ENCODE measurements at regions not wholly inside any gene's neighbourhood (a gene's known extent, or its start where the extent isn't known, plus 50 kb on each side); places are given as distances from the start of the nearest gene placed in this dataset.
"Not testable (repeated sequence)": the region's sequence is repeated elsewhere in the genome, so short reads cannot be mapped to it uniquely, and the experiment has no call there.

- TF ChIP-seq CTCF (conservative IDR thresholded peaks at IDR 0.05; ENCODE audit: low read depth, low read length): no peak
- H3K4me3 ChIP-seq (ENCODE audit: low read depth, low read length): no peak overlapping the region
- no peak for DNase-seq (ENCODE audit: low read depth)
Measured at GRCh38 chr7:152911922-152912321, 152.4 kb downstream of the ACTR3B start.

- no peak overlapping the region for H3K4me3 ChIP-seq (ENCODE audit: low read depth, low read length)
- TF ChIP-seq CTCF (conservative IDR thresholded peaks at IDR 0.05; ENCODE audit: low read depth, low read length): no peak
- no peak for DNase-seq (ENCODE audit: low read depth)
Measured at GRCh38 chr7:152912511-152912910, 153.0 kb downstream of the ACTR3B start.

- H3K4me3 ChIP-seq (ENCODE audit: low read depth, low read length): no peak overlapping the region
- TF ChIP-seq CTCF (conservative IDR thresholded peaks at IDR 0.05; ENCODE audit: low read depth, low read length): no peak
- DNase-seq (ENCODE audit: low read depth): no peak
Measured at GRCh38 chr7:152913492-152913891, 153.9 kb downstream of the ACTR3B start.

- H3K4me3 ChIP-seq (ENCODE audit: low read depth, low read length): no peak overlapping the region
- no peak for DNase-seq (ENCODE audit: low read depth)
- TF ChIP-seq CTCF (conservative IDR thresholded peaks at IDR 0.05; ENCODE audit: low read depth, low read length): no peak
Measured at GRCh38 chr7:152914014-152914844, 154.7 kb downstream of the ACTR3B start.

GRCh38 chr7:152914845-152915102 is 155.2 kb downstream of the ACTR3B start:
- H3K4me3 ChIP-seq (ENCODE audit: low read depth, low read length): not testable (repeated sequence)

GRCh38 chr7:152922318-152923081 is 162.9 kb downstream of the ACTR3B start:
- no peak overlapping the region for H3K4me3 ChIP-seq (ENCODE audit: low read depth, low read length)
- TF ChIP-seq CTCF (conservative IDR thresholded peaks at IDR 0.05; ENCODE audit: low read depth, low read length): no peak
- no peak for DNase-seq (ENCODE audit: low read depth)

More at GRCh38 chr7:152914845-152915102, 155.2 kb downstream of the ACTR3B start:
- not testable (repeated sequence) for DNase-seq (ENCODE audit: low read depth)

GRCh38 chr7:152923711-152924110 is 164.2 kb downstream of the ACTR3B start:
- no peak for TF ChIP-seq CTCF (conservative IDR thresholded peaks at IDR 0.05; ENCODE audit: low read depth, low read length)
- no peak overlapping the region for H3K4me3 ChIP-seq (ENCODE audit: low read depth, low read length)
- no peak for DNase-seq (ENCODE audit: low read depth)
